ENCODE measurements at regions not wholly inside any gene's neighbourhood (a gene's known extent, or its start where the extent isn't known, plus 50 kb on each side); places are given as distances from the start of the nearest gene placed in this dataset. TPM values are rescaled to one million over a fixed set of nuclear protein-coding genes. Genes with fewer than 3 reads are reported as not detected.

GRCh38 chr12:107631715-107632114 lies 53.9 kb upstream of the PWP1 start:
- H3K4me3 ChIP-seq (ENCODE audit: low read depth, low read length): no peak overlapping the region
- DNase-seq (ENCODE audit: low read depth): no peak
- TF ChIP-seq CTCF (IDR thresholded peaks at IDR 0.05; ENCODE audit: insufficient read depth, low read depth, low read length): no peak

- DNase-seq (ENCODE audit: low read depth): peak; percentile 50
- no peak for TF ChIP-seq CTCF (IDR thresholded peaks at IDR 0.05; ENCODE audit: insufficient read depth, low read depth, low read length)
- H3K4me3 ChIP-seq (ENCODE audit: low read depth, low read length): no peak overlapping the region
Observed at GRCh38 chr12:107632246-107632645, 53.4 kb upstream of the PWP1 start.

GRCh38 chr12:107634530-107634929 lies 51.1 kb upstream of the PWP1 start:
- H3K4me3 ChIP-seq (ENCODE audit: low read depth, low read length): no peak overlapping the region
- DNase-seq (ENCODE audit: low read depth): no peak
- no peak for TF ChIP-seq CTCF (IDR thresholded peaks at IDR 0.05; ENCODE audit: insufficient read depth, low read depth, low read length)

GRCh38 chr12:107635139-107635538 lies 50.5 kb upstream of the PWP1 start:
- no peak overlapping the region for H3K4me3 ChIP-seq (ENCODE audit: low read depth, low read length)
- TF ChIP-seq CTCF (IDR thresholded peaks at IDR 0.05; ENCODE audit: insufficient read depth, low read depth, low read length): no peak
- DNase-seq (ENCODE audit: low read depth): no peak

Small RNA genes lying in the stretch of these regions (small RNA-seq; reads per million reads assigned to genes)
- gene RF00284: not detected
- not detected for gene RNA5SP371

Measured in fibroblast of villous mesenchyme (primary cell).